Vagina (tissue), 2 donors: ENCODE measurements at regions not wholly inside any gene's neighbourhood (a gene's known extent, or its start where the extent isn't known, plus 50 kb on each side); places are given as distances from the start of the nearest gene placed in this dataset.

Experiments used
- DNase-seq, 2 donors: peaks; one replicate each; pipeline ENCODE4 v3.0.0-alpha.2; 2017; ENCODE audit errors: extremely low spot score in 2 of 2
- H3K27ac ChIP-seq: fragments of 200-600 bp; sonication (generic); one replicate; pipeline ENCODE4 v1.5.1; 2019
- H3K27me3 ChIP-seq: fragments of 200-600 bp; sonication (generic); one replicate; pipeline ENCODE4 v1.5.1; 2019
- H3K36me3 ChIP-seq, 2 donors: fragments of 200-600 bp; sonication (generic); one replicate each; pipeline ENCODE4 v1.5.1; 2017 to 2019
- H3K4me1 ChIP-seq: fragments of 200-600 bp; sonication (generic); one replicate; pipeline ENCODE4 v1.5.1; 2019
- H3K4me3 ChIP-seq, 2 donors: fragments of 200-600 bp; sonication (generic); 1 replicate in 1 of 2; 2 replicates in 1 of 2; pipeline ENCODE4 v1.5.1; 2016 to 2019
- H3K9me3 ChIP-seq: fragments of 200-600 bp; sonication (generic); one replicate; pipeline ENCODE4 v1.5.1; 2019
- CTCF ChIP-seq, 3 experiments: fragments of 450-650 bp in 2 of 3; fragments of 200-600 bp in 1 of 3; sonication (generic) in 1 of 3; IDR thresholded peaks; one replicate each; pipeline ENCODE4 v1.5.1; 2017 to 2019; ENCODE audit warnings: antibody characterized with exemption in 3 of 3, mild to moderate bottlenecking in 2 of 3, moderate library complexity in 2 of 3
- POLR2A ChIP-seq, 2 donors: fragments of 450-650 bp; IDR thresholded peaks; one replicate each; pipeline ENCODE4 v1.6.1; 2017; ENCODE audit warnings: antibody characterized with exemption in 2 of 2, mild to moderate bottlenecking in 2 of 2, moderate library complexity in 2 of 2
- POLR2AphosphoS5 ChIP-seq, 2 donors: sonication (generic); formaldehyde crosslinking; IDR thresholded peaks; one replicate each; pipeline ENCODE4 v1.9.0; 2017; ENCODE audit warnings: antibody characterized with exemption in 2 of 2, mild to moderate bottlenecking in 2 of 2, low read depth in 1 of 2; ENCODE audit not compliant: insufficient read depth in 1 of 2
- intact Hi-C: fragments of 100-400 bp; cut with DNase I; formaldehyde crosslinking; loops from one replicate; pipeline ENCODE4 v1.15.1; 2023

GRCh38 chr21:16928439-16928838 is 584.4 kb upstream of the CXADR start:
- no peak overlapping the region for H3K27ac ChIP-seq
- DNase-seq, result no peak
- no peak overlapping the region for H3K4me3 ChIP-seq
- H3K27me3 ChIP-seq, result no peaks in the 10 kb centered on the region
- H3K4me1 ChIP-seq, result no peaks in the 10 kb centered on the region
- H3K36me3 ChIP-seq, result no peaks in the 10 kb centered on the region
- TF ChIP-seq POLR2A (IDR thresholded peaks at IDR 0.05), result no peak
- TF ChIP-seq CTCF (IDR thresholded peaks at IDR 0.05), result no peak
- TF ChIP-seq POLR2AphosphoS5 (IDR thresholded peaks at IDR 0.05; ENCODE audit: insufficient read depth in 1 of 2, low read depth in 1 of 2), result no peak
- intact Hi-C loops, result no loop called here
- no peaks in the 10 kb centered on the region for H3K9me3 ChIP-seq

- Histone ChIP-seq H3K4me1 (no peaks in the 10 kb centered on the region), H3K27me3 (no peaks in the 10 kb centered on the region), H3K36me3 (no peaks in the 10 kb centered on the region), H3K9me3 (no peaks in the 10 kb centered on the region), H3K4me3 (no peak overlapping the region), H3K27ac (no peak overlapping the region)
- TF ChIP-seq CTCF (IDR thresholded peaks at IDR 0.05), result no peak
- no peak for TF ChIP-seq POLR2AphosphoS5 (IDR thresholded peaks at IDR 0.05; ENCODE audit: insufficient read depth in 1 of 2, low read depth in 1 of 2)
- no peak for TF ChIP-seq POLR2A (IDR thresholded peaks at IDR 0.05)
- intact Hi-C loops, result no loop called here
- no peak for DNase-seq
Observed at GRCh38 chr21:16932314-16932713, 580.5 kb upstream of the CXADR start.

GRCh38 chr21:16942703-16943102 is 570.1 kb upstream of the CXADR start:
- Histone ChIP-seq H3K27me3 (no peaks in the 10 kb centered on the region), H3K36me3 (no peaks in the 10 kb centered on the region), H3K4me3 (no peak overlapping the region), H3K4me1 (no peaks in the 10 kb centered on the region), H3K9me3 (no peaks in the 10 kb centered on the region), H3K27ac (no peak overlapping the region)
- no peak for TF ChIP-seq POLR2A (IDR thresholded peaks at IDR 0.05)
- TF ChIP-seq POLR2AphosphoS5 (IDR thresholded peaks at IDR 0.05; ENCODE audit: insufficient read depth in 1 of 2, low read depth in 1 of 2), result no peak
- TF ChIP-seq CTCF (IDR thresholded peaks at IDR 0.05), result no peak
- intact Hi-C loops, result no loop called here
- DNase-seq, result no peak

GRCh38 chr21:16943231-16943630 is 569.6 kb upstream of the CXADR start:
- TF ChIP-seq POLR2AphosphoS5 (IDR thresholded peaks at IDR 0.05; ENCODE audit: insufficient read depth in 1 of 2, low read depth in 1 of 2), result no peak
- no peak for TF ChIP-seq CTCF (IDR thresholded peaks at IDR 0.05)
- no peak for TF ChIP-seq POLR2A (IDR thresholded peaks at IDR 0.05)
- no peaks in the 10 kb centered on the region for H3K9me3 ChIP-seq
- DNase-seq, result no peak
- no peaks in the 10 kb centered on the region for H3K4me1 ChIP-seq
- intact Hi-C loops, result no loop called here
- H3K4me3 ChIP-seq, result no peak overlapping the region
- no peaks in the 10 kb centered on the region for H3K36me3 ChIP-seq
- H3K27me3 ChIP-seq, result no peaks in the 10 kb centered on the region
- no peak overlapping the region for H3K27ac ChIP-seq

- Histone ChIP-seq H3K27me3 (no peaks in the 10 kb centered on the region), H3K4me3 (no peak overlapping the region), H3K36me3 (no peaks in the 10 kb centered on the region), H3K4me1 (no peaks in the 10 kb centered on the region), H3K27ac (no peak overlapping the region), H3K9me3 (no peaks in the 10 kb centered on the region)
- intact Hi-C loops, result no loop called here
- DNase-seq, result no peak
- no peak for TF ChIP-seq POLR2A (IDR thresholded peaks at IDR 0.05)
- TF ChIP-seq CTCF (IDR thresholded peaks at IDR 0.05), result no peak
- TF ChIP-seq POLR2AphosphoS5 (IDR thresholded peaks at IDR 0.05; ENCODE audit: insufficient read depth in 1 of 2, low read depth in 1 of 2), result no peak
Observed at GRCh38 chr21:16945580-16945979, 567.3 kb upstream of the CXADR start.
